ENCODE measurements at regions not wholly inside any gene's neighbourhood (a gene's known extent, or its start where the extent isn't known, plus 50 kb on each side); places are given as distances from the start of the nearest gene placed in this dataset.

DNA sequence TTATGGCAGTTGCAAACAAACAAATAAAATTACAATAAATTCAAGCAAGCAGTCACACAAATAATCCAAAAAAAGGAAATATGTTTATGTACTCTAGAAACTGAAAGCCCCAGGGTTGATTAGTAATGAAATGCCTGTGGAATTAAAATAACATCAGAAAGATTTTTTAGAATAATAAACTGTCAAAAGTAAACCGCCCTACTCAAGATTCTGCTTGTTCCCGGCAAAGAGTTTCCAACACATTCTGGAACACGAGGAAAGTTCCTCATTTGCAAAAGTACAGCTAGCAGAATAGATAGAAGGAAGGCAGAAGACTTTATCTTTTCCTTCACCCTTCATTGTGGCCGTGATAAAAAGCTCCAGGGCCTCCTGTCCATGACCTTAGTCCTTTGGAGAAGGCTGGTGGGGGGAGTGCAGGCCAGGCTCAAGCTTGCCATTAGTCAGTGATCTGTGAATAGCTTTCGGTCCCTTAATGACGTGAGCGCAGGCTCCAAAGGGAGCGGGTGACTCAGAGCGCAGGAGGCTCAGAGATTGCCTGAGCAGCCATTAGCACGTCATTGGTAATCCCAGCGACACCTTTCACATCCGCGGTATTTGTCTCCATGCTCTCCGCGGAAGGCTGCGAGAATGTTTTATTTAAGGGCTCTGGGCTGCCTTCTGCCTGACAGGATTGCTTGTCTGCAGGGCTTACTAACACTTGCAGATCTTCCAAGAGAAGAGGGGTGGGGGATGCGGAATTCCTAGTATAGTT, 458.3 kb downstream of the METTL15 start:
- DNase-seq, result no peak

DNA sequence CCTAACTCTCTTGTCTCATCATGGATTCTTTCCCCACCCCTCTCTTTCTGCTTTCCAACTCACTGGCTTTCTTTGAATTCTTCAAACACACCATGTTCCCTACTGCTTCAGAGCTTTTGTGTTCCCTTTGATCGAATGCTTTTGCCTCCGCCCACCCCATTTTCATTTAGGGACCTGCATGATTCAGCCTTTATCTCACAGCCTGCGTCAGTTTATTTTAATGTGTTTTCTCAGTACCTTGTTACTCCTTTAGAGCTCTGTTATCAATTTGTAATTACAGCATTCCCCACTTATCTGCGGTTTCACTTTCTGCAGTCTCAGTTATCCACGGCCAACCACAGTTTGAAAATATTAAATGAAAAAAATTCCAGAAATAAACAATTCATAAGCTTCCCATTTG, 451.3 kb downstream of the METTL15 start:
- no peak for DNase-seq

DNA sequence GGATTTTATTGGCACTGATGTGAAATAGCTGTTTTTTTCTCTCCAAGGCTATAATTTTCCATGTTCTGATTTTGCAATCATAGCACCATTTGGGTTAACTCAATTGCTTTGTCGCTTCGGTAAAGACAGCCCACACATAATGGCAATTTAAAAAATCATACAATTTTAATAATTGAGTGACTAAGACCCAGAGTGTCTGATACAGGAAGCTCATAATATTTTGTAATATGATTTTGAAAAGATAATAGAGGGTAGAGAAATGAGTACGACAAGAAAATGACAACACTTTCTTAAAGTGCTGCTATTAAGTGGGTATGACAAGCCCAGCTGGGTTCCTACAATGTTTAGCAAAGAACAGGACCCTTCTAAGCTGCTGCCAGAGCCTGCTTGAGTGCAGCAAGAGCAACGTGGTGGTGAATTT, 439.1 kb downstream of the METTL15 start:
- no peak for DNase-seq

DNA sequence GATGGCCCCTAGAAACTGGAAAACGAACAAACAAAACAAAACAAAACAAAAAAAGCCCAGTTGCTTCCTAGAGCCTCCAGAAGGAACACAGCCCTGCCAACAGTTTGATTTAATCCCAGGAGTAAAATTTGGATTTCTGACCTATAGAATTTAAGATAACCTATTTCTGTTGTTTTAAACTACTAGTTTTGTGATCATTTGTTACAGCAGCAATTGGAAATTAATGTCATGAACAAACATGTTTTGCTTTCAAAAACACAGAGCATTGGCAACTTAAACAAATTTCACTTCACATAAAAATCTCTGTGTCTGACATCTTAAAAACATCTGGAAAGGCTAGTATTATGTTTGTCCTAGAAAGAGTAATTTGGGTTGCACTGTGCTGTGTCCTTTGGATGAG, 437.3 kb downstream of the METTL15 start:
- DNase-seq, result no peak

DNA sequence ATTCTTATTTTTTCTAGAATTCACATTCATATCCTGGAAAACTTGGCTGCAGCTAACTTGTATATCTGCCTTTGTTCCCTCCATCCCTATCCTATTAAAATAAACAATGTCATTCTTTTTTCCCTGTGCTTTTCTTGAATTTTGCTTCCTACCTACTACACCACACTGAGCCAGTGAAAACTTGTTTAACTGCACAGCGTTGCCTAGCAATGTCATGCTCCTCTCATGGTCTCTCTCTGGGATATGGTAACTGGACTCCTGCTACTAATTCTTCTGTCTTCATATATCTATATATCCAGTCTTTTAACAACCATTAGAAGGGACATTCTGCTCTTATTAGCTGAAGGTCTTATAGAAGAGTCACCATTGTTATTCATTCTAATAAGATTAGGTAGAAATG, 434.4 kb downstream of the METTL15 start:
- DNase-seq, result no peak

DNA sequence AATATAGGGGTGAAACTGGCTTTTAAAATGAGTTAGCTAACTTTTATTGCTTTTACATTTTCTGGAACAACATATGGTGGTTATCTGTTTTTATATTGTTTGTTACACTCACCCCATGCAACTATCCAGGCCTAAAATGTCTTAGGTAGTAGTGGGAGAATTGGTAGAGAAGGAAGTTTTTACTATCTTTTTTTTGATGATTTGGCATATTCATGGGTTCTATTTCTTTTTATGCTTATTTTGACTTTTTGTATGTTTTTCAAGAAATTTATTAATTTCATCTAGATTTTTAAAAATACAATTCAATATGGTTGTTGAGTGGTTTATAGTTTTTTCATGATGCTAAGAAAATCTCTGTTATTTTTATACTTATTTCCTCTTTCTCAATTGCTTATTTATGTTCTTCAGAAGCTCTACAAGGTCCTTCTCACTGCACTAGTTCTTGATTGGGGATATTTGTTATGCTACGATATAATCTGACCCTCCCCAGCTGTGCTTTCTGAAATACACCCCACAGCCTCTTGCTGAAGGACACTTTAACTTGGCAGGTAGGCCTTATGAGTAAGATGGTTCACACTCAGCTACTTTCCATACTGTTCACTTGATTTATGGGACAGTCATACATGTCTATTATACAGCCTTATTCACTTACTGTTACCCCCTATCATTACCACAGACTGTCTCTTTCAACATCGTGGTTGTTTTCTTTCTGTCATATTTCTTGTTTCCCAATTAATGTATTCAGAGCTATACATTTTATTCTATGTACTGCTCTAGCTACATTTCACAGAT, 431.2 kb downstream of the METTL15 start:
- DNase-seq, result no peak

DNA sequence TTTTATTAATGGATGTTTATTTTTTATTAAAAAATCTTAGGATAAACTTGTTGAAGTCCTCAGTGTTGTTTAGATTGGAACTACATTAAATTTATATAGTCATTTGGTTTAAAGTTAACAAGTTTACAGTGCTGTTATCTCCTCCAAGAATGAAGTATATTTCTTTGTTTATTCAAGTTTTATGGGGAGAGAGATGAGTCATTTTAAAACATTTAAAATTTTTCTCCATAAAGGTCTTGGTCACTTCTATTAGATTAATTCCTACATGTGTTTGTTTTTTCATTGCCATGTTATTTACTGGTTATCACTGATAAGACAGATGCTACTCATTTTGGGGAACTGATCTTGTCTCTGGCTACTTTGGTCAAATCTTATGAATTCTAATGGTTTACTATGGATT, 429.6 kb downstream of the METTL15 start:
- no peak for DNase-seq

DNA sequence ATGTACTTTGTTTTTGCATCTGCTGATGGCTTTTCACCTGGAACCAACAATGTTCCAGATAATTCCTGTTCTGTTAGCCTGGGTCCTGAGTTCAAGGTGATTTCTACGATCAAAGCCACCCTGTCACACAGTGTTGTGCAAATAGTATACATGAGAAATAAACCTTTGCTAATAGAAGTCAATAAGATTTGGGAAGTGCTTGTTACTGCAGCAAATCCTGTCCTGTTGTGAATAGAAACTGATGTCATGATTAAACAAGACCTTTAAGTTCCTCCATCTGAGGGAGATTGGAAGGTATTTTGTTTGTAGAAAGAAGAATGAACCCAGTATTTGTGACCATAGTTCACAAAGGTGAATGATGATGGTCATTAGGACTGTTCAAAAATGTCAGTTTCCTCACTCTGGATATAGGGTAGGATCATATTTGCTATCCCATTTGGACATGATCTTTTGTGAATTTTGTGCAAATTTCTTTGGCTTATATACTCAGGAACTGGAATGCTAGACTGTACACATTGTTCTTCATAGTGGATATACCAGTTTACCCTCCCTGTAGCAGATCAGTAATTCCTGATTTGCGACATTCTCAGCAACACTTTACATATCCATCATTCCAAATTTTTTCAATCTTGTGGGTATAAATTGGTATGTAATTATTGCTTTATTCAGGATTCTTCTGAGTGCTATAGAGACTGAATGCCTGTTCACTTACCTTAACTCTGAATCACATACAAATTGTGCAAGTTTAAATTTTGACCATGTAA, 428.5 kb downstream of the METTL15 start:
- DNase-seq, result no peak

DNA sequence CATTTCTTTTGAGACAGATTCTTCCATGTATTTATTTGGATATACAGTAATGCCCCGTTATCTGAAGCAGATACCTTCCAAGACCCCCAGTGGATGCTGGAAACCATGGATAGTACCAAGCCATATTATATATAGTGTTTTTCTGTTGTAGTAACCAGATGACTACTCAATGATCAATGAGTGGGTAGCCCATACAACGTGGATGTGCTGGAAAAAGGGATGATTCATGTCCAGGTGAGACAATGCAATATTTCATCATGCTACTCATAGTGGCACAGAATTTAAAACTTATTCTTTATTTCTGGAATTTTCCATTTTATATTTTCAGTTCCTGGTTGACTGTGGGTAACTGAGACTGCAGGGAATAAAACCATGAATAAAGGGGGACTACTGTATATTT, 427.5 kb downstream of the METTL15 start:
- no peak for DNase-seq

DNA sequence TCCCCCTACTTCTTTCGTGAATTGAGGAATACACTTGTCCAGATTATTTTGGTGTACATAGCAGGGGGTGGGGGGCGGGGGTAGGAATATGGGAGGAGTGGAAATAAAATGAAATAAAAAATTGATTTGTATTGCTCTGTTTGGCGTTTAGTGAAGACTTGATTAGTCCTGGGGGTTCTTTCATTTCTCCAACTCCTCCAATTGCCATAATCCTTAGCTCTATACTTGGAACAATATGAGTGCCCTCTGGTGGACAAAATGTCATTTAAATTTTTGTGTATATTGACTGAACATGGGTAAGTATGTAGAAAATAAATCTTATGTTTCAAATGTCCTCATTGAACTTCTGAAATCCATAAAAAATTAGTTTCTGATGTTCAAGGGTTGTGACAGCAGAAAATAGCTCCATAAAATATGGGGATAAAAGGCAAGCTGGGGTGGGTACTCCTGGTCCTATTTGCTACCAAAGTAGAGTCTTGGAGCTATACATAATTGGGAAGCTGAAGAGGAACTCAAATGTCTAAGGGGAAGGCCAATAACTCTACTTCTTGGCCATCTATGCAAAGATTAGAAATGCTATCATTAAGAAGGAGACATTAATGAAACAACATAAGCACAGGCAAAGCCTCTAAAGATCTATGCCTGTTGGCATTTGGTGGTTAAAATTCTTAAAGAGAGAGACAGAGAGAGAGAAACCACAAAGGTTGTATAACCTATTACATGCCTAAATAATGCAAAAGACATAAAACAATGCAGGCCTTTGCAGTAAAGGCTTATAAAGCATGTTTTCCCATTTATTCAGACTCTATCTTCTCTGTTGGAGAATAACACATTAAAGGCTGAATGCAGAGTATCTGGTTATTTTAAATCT, 421.6 kb downstream of the METTL15 start:
- no peak for DNase-seq

DNA sequence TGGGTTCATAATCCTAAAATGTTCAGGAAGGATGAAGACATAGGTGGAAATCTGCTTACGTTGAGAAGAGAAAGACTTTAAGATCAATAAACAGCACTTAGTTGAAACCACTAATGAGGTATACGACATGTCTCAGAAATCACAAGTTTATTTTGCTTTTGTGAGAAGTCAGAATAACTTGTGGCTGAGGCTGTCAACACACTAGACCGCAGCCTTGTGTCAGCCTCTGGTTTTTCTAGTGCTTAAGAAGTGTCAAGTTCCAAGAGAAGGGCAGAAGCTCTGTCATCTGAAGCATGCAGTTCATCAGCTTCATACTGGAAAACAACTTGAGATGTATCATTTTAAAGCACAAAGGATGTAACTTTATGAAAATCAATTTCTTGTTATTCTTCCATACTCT, 420.9 kb downstream of the METTL15 start:
- DNase-seq, result no peak

DNA sequence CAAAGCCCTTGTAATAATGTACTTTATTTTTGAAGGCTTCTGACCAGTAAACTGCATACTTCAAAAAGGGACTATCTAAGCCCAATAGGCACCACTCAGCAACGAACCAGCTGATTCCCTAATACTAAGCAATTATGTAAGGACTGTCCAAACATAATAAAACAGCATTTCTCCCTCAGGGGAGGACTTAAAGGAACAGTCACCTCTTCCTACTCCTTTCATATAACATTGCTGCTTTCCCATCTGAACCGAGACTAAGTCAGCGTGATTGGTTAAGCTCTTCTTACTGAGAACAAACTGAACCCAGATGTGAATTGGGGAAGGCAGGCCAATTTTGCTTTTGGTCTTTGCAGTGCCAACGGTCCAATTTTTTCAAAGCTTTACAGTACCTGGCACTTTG, 420.0 kb downstream of the METTL15 start:
- DNase-seq, result no peak

DNA sequence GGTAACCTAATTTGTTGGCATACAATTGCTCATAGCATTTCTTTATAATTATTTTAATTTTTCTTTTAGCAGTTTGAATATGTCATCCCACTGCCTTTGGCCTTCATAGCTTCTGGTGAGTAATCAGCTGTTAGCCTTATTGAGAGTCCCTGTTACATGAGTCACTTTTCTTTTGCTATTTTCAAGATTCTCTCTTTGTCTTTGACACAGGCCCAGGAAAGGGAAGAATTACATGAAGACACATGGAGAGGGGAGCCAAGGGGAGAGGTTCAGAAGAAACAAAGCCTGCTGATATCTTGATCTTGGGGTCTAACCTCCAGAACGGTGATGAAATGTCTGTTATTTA, 418.2 kb downstream of the METTL15 start:
- no peak for DNase-seq

DNA sequence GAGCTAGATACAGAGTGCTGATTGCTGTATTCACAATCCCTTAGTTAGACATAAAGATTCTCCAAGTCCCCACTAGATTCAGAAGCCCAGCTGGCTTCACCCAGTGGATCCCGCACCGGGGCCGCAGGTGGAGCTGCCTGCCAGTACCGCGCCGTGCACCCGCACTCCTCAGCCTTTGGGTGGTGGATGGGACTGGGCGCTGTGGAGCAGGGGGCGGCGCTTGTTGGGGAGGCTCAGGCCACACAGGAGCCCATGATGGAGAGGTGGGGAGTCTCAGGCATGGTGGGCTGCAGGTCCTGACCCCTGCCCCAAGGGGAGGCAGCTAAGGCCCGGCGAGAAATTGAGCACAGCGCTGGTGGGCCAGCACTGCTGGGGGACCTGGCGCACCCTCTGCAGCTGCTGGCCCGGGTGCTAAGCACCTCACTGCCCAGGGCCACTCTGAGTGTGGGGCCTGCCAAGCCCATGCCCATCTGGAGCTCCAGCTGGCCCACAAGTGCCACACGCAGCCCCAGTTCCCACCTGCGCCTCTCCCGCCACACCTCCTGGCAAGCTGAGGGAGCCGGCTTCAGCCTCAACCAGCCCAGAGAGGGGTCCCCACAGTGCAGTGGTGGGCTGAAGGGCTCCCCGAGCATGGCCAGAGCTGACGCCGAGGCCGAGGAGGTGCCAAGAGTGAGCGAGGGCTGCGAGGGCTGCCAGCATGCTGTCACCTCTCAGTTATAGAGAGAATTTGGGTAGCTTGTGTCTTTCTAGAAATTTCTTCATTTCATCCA, 417.6 kb downstream of the METTL15 start:
- DNase-seq, result no peak

DNA sequence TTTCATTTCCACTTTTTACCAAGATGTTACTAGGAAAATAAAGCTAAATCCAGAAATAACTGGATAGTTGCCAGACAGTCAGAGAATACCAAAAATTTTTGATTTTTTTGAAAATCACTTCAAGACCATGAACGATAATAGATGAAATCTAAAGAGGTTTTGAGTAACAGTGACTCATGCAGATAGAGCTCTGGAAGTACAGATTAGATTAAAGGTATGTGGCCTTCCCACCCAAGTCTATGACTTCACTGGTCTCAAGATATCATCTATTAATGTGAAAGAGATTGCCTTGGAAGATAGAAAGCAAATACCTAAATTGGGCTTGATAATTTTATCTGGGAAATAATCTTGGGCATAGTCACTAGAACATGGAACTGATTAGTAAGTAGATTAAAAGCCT, 415.9 kb downstream of the METTL15 start:
- no peak for DNase-seq

DNA sequence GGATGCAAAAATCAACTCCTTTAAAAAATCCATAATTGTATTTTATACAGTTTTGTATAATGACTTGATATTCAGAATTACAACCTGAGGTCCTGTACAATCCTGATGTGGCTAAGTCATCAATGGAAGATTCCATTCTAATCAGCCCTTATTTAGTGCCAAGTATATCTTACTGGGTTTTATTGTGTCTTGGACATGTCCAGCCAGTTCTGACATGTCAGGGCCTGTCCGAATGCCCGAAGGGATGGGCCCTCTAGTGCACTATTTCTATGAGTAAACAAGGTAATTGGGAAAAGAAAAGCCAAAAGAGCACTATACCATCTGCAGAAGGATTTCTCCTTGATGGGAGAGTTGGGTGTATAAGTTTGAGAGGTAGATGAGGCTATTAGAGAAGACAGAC, 412.9 kb downstream of the METTL15 start:
- no peak for DNase-seq

DNA sequence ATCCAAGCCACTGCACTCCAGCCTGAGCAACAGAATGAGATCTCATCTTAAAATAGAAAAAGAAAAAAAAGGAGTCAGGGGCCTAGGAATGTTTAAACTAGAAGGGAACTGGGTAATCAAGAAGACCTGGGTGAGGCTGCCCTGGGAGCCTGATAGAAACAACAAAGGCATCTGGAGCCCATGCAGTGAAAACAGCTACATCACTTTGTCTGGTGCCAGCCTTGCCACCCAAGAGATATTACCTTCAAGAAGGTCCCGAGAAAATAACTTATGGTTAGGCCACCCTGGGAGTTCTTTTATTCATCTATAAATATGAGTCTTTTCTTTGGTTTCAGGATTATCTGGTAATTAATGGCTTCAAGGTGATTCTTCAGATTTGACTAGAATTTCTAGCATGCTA, 412.1 kb downstream of the METTL15 start:
- DNase-seq, result no peak

DNA sequence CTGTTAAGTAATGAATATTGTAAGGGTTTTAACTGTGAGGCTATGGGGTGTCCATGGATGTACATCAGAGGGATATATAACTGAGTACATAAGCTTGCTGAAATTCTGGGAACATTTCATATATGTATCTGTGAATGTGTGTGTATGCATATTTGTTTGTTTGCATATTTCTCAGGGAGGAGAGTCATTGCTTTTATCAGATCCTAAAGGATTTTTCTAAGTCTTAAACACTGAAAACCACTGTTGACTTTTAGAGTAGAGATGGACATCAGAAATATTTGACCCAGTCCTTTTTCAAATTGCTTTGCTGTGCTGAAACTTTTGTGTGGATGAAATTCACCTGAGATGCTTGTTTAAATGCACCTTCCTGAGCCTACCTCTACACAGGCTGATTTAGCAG, 410.6 kb downstream of the METTL15 start:
- no peak for DNase-seq

DNA sequence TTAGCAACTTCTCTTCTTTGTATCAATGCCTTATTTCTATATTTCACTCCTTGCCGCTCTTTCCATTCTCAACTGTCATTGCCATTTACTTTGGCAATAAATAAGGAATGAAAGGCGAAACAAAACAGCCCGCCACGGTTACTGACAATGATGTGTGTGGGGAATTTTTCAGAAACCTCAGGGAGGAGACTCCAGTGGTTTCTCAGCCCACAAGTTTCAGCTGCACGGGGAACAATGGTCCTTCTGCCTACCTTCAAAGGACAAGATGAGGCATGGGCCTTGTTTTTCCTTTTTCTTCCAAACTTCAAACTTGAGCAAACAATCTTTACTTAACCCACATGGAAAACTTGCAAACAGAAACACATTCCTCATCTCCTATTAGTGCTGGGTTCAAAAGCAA, 409.4 kb downstream of the METTL15 start:
- no peak for DNase-seq

DNA sequence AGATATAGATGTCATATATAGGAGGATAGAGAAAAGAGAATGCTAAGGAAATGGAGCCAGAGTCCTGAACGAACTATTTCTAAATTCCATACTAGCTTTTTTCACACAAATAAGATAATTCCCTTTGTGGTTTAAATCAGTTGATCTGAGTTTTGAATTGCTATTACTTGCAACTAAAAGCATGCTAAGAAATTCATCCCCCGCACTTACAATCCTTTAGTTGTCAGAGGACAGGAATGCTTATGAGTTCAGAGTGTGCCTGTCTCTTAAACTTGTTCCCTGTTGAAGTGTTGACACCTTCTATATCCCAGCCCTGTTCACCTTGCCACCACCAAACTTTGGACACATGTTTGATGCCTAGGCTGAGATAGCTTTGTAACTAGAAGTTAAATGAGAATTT, 406.2 kb downstream of the METTL15 start:
- DNase-seq, result no peak

DNA sequence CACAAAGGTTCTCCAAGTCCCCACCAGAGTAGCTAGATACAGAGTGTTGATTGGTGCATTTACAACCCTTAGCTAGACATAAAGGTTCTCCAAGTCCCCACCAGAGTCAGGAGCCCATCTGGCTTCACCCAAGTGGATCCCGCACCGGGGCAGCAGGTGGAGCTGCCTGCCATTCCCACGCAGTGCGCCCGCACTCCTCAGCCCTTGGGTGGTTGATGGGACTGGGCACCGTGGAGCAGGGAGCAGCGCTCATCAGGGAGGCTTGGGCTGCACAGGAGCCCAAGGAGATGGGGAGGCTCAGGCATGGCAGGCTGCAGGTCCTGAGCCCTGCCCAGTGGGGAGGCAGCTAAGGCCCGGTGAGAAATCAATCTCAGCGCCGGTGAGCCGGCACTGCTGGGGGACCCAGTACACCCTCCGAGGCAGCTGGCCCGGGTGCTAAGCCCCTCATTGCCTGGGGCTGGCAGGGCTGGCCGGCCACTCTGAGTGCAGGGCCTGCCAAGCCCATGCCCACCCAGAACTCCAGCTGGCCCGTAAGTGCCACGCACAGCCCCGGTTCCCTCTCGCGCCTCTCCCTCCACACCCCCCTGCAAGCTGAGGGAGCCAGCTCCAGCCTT, 404.1 kb downstream of the METTL15 start:
- no peak for DNase-seq

DNA sequence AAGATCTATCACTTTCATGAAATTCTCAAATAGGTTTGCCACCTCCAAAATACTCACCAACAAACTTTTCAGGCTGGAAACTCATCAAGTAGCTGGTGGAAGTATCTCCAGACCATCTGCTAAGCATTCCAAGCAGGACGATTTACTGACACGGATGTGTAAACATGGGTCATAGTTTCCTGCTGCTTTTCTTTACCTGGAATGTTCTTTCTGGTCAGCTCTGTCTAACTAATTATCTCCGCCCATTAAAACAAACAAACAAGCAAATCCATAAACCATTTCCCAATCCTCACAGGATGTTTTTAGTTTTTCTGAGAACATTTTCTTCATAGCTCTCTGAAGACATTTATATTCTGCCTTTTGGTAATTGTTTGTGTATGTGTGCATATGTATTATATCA, 397.0 kb downstream of the METTL15 start:
- DNase-seq, result no peak
